ENCODE measurements at regions not wholly inside any gene's neighbourhood (a gene's known extent, or its start where the extent isn't known, plus 50 kb on each side); places are given as distances from the start of the nearest gene placed in this dataset.
"Not testable (repeated sequence)": the region's sequence is repeated elsewhere in the genome, so short reads cannot be mapped to it uniquely, and the experiment has no call there.

DNA sequence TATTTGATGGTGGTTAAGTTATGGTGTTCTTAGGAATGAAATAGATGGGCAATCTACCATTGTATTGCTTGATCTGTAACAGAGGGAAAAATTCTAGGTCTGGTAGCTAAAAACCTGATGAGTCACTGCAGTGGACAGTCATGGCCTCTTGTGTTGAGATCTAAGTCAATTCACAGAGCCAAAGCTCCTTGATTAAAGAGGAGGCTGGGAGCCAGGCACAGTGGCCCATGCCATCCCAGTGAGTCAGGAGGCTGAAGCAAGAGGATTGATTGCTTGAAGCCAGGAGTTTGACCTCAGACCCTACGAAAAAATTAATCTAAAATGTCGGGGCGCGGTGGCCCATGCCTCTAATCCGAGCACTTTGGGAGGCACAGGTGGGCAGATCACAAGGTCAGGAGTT, 67.1 kb upstream of the KPNA3 start:
- TF ChIP-seq, protein P1, sequence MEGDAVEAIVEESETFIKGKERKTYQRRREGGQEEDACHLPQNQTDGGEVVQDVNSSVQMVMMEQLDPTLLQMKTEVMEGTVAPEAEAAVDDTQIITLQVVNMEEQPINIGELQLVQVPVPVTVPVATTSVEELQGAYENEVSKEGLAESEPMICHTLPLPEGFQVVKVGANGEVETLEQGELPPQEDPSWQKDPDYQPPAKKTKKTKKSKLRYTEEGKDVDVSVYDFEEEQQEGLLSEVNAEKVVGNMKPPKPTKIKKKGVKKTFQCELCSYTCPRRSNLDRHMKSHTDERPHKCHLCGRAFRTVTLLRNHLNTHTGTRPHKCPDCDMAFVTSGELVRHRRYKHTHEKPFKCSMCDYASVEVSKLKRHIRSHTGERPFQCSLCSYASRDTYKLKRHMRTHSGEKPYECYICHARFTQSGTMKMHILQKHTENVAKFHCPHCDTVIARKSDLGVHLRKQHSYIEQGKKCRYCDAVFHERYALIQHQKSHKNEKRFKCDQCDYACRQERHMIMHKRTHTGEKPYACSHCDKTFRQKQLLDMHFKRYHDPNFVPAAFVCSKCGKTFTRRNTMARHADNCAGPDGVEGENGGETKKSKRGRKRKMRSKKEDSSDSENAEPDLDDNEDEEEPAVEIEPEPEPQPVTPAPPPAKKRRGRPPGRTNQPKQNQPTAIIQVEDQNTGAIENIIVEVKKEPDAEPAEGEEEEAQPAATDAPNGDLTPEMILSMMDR (IDR thresholded peaks at IDR 0.05; ENCODE audit: insufficient read depth, low read depth, low read length) = no peak
- no peak overlapping the region for H3K4me3 ChIP-seq (ENCODE audit: low read depth, low read length)
- peak; percentile 73 for DNase-seq (ENCODE audit: low read depth)

DNA sequence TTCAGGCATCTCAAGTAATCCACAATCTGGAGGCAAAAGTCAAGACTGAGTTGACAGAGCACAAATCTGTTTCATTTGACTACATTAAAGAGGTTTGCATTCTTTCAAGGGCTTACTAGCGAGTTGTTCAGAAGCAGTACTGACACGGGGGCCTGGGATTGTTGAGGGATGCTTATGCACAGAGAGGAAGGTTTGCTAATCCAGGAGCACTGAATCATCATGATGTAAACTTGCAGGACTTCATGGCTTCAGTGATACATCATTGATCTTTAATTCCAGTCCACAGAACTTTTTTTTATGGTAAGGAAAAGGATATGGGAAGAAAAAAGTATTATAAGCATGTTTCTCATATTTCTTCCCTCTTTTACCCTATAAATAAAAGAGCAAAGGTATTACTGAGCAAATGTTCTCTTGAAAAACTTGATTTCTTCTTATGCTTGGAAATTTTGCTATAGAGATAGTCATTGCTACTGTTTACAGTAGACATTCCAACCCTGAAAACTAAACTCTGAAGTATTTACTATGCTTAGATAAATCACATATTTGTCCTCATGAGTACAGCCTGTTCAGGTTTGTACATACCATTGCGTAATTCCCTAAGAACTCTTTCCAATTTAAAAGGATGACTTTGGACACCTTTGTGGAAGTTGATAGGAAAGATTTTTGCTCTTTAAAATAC, 65.8 kb upstream of the KPNA3 start:
- H3K4me3 ChIP-seq (ENCODE audit: low read depth, low read length) = peak overlapping the region; percentile 33
- TF ChIP-seq, protein P1 (IDR thresholded peaks at IDR 0.05; ENCODE audit: insufficient read depth, low read depth, low read length) = no peak
- peak; percentile 97 for DNase-seq (ENCODE audit: low read depth)

DNA sequence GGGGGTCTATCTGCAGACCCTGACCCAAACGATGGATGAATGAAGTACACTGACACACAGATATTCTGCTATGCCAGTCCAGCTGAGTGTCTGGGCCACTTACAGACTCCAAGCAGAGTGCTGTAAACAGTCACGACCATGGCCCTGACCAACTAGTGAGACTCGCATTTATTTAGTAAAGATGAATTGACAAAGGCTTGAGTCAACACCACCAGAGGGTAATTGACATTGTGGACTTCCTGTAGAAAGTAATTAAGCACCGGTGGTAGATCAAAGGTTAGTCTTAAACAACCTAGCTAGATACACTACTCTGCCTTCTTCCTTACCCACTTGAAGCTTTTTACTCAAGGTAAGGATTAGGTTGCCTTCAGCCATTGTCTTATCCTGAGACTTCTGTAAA, 63.4 kb upstream of the KPNA3 start:
- H3K4me3 ChIP-seq (ENCODE audit: low read depth, low read length) = no peak overlapping the region
- no peak for DNase-seq (ENCODE audit: low read depth)
- TF ChIP-seq, protein P1 (IDR thresholded peaks at IDR 0.05; ENCODE audit: insufficient read depth, low read depth, low read length) = no peak

DNA sequence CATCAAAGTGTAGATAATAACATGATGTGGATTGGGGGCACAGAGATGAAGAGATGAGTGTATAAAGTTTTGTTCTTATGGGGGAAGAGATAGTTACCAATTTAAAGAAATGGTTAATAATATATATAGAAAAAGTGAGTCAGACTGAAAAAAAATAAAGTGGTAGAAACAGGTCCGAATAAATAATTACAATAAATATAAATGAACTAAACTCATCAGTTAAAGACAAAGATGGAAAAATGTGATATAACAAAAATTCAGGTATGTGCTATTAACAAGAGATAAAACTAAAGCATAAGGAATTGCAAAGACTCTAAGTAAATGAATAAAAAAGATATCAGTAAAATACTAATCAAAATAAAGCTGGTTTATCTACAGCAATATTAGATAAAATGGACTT, 61.1 kb upstream of the KPNA3 start:
- H3K4me3 ChIP-seq (ENCODE audit: low read depth, low read length) = no peak overlapping the region

DNA sequence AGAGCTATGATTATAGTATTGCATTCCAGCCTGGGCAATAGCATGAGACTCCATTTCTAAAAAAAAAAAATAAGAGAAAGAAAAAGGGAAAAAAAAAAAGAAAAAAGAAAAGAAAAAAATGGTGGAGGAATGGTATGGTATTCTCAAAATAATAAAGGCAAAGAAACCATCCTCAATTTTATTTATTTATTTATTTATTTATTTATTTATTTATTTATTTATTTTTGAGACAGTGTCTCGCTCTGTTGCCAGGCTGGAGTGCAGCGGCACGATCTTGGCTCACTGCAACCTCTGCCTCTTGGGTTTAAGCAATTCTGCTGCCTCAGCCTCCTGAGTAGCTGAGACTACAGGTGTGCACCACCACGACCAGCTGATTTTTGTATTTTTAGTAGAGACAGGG, 60.0 kb upstream of the KPNA3 start:
- DNase-seq (ENCODE audit: low read depth) = not testable (repeated sequence)

More for the DNA sequence above, 61.1 kb upstream of the KPNA3 start:
- TF ChIP-seq, protein P1 (IDR thresholded peaks at IDR 0.05; ENCODE audit: insufficient read depth, low read depth, low read length) = no peak
- no peak for DNase-seq (ENCODE audit: low read depth)

DNA sequence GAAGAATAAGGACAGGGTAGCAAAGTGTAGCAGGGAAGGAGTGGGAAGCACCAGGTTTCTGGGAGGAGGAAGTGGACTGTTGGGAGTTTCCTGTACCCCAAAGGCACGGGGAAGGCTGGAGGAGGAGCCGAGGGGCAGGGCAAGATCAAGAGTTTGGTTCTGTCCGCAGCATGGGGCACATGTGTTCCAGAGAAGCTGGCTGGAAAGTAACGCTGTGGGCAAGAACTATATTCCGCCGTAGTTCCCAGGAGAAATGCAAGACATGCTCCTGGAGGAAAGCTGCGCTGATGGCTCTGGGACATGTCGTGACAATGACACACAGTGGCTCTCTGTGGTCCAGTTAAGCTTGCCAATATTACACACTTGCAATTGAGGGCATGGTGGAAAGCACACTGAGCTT, 51.7 kb upstream of the KPNA3 start:
- TF ChIP-seq, protein P1 (IDR thresholded peaks at IDR 0.05; ENCODE audit: insufficient read depth, low read depth, low read length) = no peak
- DNase-seq (ENCODE audit: low read depth) = no peak
- H3K4me3 ChIP-seq (ENCODE audit: low read depth, low read length) = no peak overlapping the region

More for the DNA sequence above, 60.0 kb upstream of the KPNA3 start:
- not testable (repeated sequence) for H3K4me3 ChIP-seq (ENCODE audit: low read depth, low read length)
